Activated naive CD4-positive, alpha-beta T cell treated with anti-CD3 and anti-CD28 coated beads, Interleukin-2, amount 10 ng/mL, durations not matched to agents 7 days and 5 days (primary cell): ENCODE measurements at regions not wholly inside any gene's neighbourhood (a gene's known extent, or its start where the extent isn't known, plus 50 kb on each side); places are given as distances from the start of the nearest gene placed in this dataset.

ENCODE experiments used
- CTCF ChIA-PET: fragments of 350-600 bp; sonication (Branson Sonifier 250); formaldehyde crosslinking; loops from one replicate; lab custom pipeline; 2021; ENCODE audit warnings: antibody characterized with exemption; lab: Charles Lee
- DNase-seq: peaks from one replicate; pipeline ENCODE4 v3.0.0-alpha.2; 2020
- H3K27ac Mint-ChIP-seq: one replicate; pipeline ENCODE4 v1.8.0; 2021; ENCODE audit warnings: mild to moderate bottlenecking, moderate library complexity, mixed read lengths
- H3K27me3 Mint-ChIP-seq: one replicate; pipeline ENCODE4 v1.8.0; 2021; ENCODE audit warnings: mild to moderate bottlenecking, mixed read lengths
- H3K36me3 Mint-ChIP-seq: one replicate; pipeline ENCODE4 v1.8.0; 2021; ENCODE audit warnings: mixed read lengths
- H3K4me1 Mint-ChIP-seq: one replicate; pipeline ENCODE4 v1.8.0; 2021; ENCODE audit warnings: mixed read lengths
- H3K4me3 Mint-ChIP-seq: one replicate; pipeline ENCODE4 v1.8.0; 2021; ENCODE audit warnings: mild to moderate bottlenecking, moderate library complexity, mixed read lengths
- H3K9me3 Mint-ChIP-seq: one replicate; pipeline ENCODE4 v1.8.0; 2021; ENCODE audit warnings: mixed read lengths

DNA sequence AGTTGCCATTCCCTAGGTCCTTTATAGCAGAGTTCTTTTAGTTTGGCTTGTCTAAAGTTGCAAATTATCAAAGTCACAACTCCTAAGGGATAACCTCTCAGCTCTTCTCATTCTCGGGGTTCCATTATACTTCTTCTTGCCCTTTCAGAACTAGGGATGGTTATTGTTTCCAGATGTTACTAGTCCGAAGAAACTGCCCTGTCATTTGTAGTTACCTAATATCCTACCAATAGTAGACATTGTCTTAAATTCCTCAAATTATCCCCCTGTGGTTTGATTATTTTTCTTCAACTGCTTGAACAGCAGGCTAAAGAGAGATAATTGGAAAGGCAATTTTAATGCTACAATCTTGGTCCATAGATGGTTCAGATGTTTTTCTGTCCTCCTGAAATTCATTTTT lies 709.8 kb downstream of the KCTD16 start:
- Mint-ChIP-seq H3K27ac (no peak overlapping the region), H3K9me3 (peaks cover 4% of the 10 kb centered on the region), H3K4me3 (no peak overlapping the region), H3K27me3 (no peaks in the 10 kb centered on the region), H3K36me3 (no peaks in the 10 kb centered on the region), H3K4me1 (no peaks in the 10 kb centered on the region)
- CTCF ChIA-PET: no interaction called here
- DNase-seq: no peak

DNA sequence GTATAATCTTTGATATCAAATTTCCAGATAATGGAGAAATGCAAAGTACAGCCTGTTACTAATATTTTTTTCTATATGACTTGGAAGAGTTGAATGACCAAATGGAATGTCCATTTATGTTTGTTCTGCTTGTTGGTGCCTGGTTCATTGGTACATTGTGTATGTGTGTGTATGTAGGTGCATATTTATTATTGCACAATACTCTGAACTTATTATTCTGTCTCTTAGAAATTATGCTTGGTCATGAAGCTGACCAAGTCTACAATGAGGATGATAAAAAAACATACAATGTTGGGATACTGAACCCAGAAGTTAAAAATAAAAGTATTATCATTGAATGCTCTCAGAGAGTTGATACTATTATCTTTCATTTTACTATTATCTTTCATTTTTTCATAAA lies 706.3 kb downstream of the KCTD16 start:
- Mint-ChIP-seq H3K9me3 (peaks cover 2% of the 10 kb centered on the region), H3K27ac (no peak overlapping the region), H3K4me3 (no peak overlapping the region), H3K27me3 (no peaks in the 10 kb centered on the region), H3K4me1 (no peaks in the 10 kb centered on the region), H3K36me3 (no peaks in the 10 kb centered on the region)
- no peak for DNase-seq
- CTCF ChIA-PET: no interaction called here

DNA sequence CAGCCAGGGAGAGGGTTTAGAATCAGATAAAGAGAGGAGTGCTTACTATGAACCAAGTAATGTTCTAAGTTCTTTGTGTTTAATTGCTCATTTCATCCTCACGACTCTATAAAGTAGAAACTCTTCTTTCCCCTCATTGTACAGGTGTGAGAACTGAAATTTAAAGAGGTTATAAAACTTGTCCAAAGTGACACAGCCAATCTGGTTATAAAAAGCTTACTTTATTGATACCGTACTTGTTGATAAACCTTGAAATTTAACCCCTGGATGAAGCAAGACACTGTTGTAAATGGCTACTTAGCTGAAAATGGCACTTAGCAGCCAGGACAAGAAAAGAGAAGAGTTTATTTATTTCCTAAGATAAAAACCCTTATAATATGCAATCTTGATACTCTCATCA lies 702.4 kb downstream of the KCTD16 start:
- Mint-ChIP-seq H3K27me3 (no peaks in the 10 kb centered on the region), H3K27ac (no peak overlapping the region), H3K36me3 (no peaks in the 10 kb centered on the region), H3K4me1 (no peaks in the 10 kb centered on the region), H3K4me3 (no peak overlapping the region), H3K9me3 (peaks cover 4% of the 10 kb centered on the region)
- CTCF ChIA-PET: no interaction called here
- no peak for DNase-seq

DNA sequence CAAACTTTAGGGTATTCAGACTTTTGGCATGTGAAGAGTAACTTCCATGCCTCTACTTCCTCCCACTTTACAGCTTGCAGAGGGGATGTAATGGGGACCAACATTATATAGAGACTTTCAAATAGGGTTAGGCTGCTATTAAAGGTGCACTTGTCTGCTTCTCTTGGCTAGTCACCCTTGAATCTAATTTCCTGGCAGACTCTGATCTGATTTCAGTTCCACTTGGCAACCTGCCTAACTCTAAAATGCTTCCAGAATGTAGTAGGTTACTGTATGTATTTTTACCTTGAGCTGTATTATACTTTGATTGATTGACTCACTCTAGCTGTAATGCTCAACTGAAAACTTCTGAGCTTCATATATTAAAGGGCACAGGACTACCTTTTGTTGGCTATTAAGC lies 693.4 kb downstream of the KCTD16 start:
- CTCF ChIA-PET: no interaction called here

DNA sequence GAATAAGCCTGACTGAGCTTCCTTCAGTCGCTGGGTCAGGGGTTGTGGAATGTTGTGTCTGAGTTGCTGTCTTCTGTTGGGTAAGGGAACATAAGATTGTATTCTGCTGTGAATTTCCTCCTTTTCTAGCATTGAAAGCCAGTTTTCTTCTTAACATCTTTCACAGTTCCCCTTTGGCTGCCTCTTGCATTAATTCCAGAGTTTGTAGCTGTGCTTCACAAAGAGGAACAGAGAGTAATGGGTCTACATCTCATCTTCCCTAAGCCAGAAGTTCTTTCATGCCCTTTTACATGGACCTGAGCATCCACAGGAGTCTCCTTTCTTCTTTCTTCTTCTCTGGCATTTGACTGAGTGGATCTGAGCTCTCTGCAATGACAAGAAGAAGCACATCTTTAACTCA lies 686.8 kb downstream of the KCTD16 start:
- Mint-ChIP-seq H3K9me3 (no peaks in the 10 kb centered on the region), H3K27ac (no peak overlapping the region), H3K4me3 (no peak overlapping the region), H3K4me1 (no peaks in the 10 kb centered on the region), H3K36me3 (no peaks in the 10 kb centered on the region), H3K27me3 (no peaks in the 10 kb centered on the region)
- CTCF ChIA-PET: no interaction called here
- no peak for DNase-seq

More for the DNA sequence above, 693.4 kb downstream of the KCTD16 start:
- no peaks in the 10 kb centered on the region for H3K36me3 Mint-ChIP-seq
- H3K4me1 Mint-ChIP-seq: no peaks in the 10 kb centered on the region
- no peak for DNase-seq
- H3K27me3 Mint-ChIP-seq: no peaks in the 10 kb centered on the region
- H3K27ac Mint-ChIP-seq: no peak overlapping the region
- no peak overlapping the region for H3K4me3 Mint-ChIP-seq
- H3K9me3 Mint-ChIP-seq: peaks cover 10% of the 10 kb centered on the region

DNA sequence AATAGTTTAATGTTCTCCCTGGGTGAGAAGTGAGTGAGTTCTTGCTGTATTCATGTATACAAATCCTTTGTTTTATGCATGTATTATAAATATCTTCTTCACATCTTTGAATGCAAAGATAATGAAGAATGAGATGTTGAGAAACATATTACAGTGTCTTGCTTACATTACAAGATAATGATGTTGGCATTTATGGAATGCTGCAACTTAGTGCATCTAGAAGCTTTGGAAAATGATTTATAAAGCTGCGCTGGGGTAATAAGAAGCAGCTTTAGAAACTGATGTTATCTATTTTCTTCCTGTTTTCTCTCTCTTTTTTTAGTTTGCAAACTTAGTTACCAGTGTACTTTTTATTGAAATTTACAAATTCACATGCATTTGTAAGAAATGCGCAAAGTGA lies 673.4 kb downstream of the KCTD16 start:
- CTCF ChIA-PET: no interaction called here
- Mint-ChIP-seq H3K36me3 (no peaks in the 10 kb centered on the region), H3K4me3 (no peak overlapping the region), H3K27ac (no peak overlapping the region), H3K4me1 (no peaks in the 10 kb centered on the region), H3K27me3 (no peaks in the 10 kb centered on the region), H3K9me3 (peaks cover 19% of the 10 kb centered on the region)
- DNase-seq: no peak

DNA sequence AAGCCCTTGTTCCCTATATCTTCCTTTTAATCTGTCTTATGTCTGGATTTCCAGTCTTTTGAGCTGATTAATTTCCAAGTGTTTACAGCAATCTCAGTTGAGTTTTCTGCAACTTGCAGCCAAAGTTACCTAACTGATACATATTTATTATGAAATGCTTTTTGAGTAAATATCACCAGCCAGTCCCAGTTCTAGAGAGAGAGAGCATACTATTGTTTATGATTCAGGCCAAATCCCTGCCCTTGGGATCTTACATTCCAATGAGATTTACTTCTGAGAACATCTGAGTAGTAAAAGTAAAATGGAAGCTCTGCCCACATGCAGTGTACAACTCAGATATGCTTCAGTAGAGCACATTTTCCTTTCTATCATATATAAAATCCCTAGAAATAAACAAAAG lies 661.7 kb downstream of the KCTD16 start:
- Mint-ChIP-seq H3K4me1 (no peaks in the 10 kb centered on the region), H3K27ac (no peak overlapping the region), H3K36me3 (no peaks in the 10 kb centered on the region), H3K27me3 (no peaks in the 10 kb centered on the region), H3K9me3 (peaks cover 6% of the 10 kb centered on the region), H3K4me3 (no peak overlapping the region)
- CTCF ChIA-PET: no interaction called here
- DNase-seq: no peak

DNA sequence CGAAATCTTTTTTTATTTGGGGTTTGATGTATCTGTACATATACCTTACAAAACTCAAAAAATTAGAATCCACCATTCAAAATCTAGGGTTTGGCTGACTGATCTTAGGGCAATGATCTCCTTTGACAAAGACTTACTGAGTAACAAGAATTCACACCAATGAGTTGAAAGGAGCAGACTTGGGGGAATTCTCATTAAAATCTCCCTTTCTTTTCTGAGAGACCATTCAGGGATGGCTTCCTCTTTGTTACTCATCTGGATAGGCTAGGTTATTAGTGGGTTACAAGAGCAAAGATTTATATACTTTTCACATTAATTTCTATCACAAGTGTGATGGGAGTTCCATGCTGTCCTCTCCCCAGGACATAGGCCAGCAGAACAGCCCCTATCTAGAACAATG lies 661.0 kb downstream of the KCTD16 start:
- no peak for DNase-seq
- H3K36me3 Mint-ChIP-seq: no peaks in the 10 kb centered on the region
- no peaks in the 10 kb centered on the region for H3K4me1 Mint-ChIP-seq
- H3K9me3 Mint-ChIP-seq: peaks cover 6% of the 10 kb centered on the region
- CTCF ChIA-PET: no interaction called here
- H3K27me3 Mint-ChIP-seq: no peaks in the 10 kb centered on the region
- H3K27ac Mint-ChIP-seq: no peak overlapping the region
- no peak overlapping the region for H3K4me3 Mint-ChIP-seq

DNA sequence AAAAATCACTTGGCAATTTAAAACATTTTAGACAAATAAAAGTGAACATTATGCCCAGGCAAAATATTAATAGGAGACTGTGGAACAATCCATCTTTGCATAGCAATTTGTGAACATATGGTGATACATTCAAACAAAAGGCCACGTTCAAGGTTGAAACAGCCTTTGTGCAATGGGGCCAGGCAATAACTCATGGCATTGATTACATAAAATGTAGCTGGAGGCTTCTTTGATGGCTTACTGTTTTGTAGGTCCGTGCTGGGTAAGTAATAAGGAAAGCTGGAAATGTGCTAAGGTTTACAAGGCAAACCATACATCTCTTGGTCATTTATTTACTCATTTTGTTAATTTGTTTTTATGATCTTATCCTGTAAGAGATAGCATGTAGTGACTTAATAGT lies 651.8 kb downstream of the KCTD16 start:
- DNase-seq: no peak
- Mint-ChIP-seq H3K9me3 (peaks cover 4% of the 10 kb centered on the region), H3K4me3 (no peak overlapping the region), H3K4me1 (no peaks in the 10 kb centered on the region), H3K27me3 (no peaks in the 10 kb centered on the region), H3K36me3 (no peaks in the 10 kb centered on the region), H3K27ac (no peak overlapping the region)
- CTCF ChIA-PET: no interaction called here

DNA sequence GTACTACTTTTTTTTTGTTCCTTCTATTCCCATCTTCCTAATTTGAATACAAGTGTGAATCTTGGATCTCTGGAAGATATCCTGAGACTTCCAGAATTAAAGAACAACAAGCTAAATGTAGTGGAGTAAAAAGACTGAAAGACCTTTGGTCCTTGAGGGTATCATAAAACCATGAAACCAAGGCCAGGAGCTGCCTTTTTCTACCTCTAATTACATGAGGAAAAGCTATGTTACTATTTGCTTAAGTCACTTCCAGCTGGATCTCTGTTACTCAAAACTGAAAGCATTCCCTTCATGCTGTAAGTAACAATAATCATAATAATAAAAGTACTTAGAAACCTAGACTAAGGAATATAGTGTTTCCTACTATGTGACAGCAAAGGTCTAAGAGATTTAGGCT lies 649.6 kb downstream of the KCTD16 start:
- no peaks in the 10 kb centered on the region for H3K27me3 Mint-ChIP-seq
- peaks cover 6% of the 10 kb centered on the region for H3K9me3 Mint-ChIP-seq
- no peaks in the 10 kb centered on the region for H3K36me3 Mint-ChIP-seq
- CTCF ChIA-PET: no interaction called here
- no peak for DNase-seq
- no peak overlapping the region for H3K4me3 Mint-ChIP-seq
- no peak overlapping the region for H3K27ac Mint-ChIP-seq
- H3K4me1 Mint-ChIP-seq: no peaks in the 10 kb centered on the region

DNA sequence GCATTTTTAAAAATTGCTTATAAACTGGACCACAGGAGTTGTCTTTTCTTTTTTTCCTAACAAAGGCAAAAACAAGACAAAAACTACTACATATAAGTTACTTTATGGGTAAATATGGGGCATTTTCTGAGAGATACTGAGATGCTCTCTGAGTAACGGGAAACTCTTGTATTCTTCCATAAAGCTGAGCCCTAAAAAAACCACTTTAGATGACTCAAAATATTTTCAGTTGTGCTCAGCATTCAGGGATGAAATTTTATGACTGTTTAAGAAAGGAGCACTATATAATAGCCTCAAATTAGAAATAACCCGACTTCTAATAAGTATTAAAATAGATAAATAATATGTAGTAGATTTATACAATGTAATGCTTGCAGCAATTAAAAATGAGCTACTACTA lies 644.5 kb downstream of the KCTD16 start:
- DNase-seq: no peak
- no peaks in the 10 kb centered on the region for H3K36me3 Mint-ChIP-seq
- no peak overlapping the region for H3K27ac Mint-ChIP-seq
- no peak overlapping the region for H3K4me3 Mint-ChIP-seq
- CTCF ChIA-PET: no interaction called here
- H3K27me3 Mint-ChIP-seq: no peaks in the 10 kb centered on the region
- peaks cover 5% of the 10 kb centered on the region for H3K9me3 Mint-ChIP-seq
- no peaks in the 10 kb centered on the region for H3K4me1 Mint-ChIP-seq

DNA sequence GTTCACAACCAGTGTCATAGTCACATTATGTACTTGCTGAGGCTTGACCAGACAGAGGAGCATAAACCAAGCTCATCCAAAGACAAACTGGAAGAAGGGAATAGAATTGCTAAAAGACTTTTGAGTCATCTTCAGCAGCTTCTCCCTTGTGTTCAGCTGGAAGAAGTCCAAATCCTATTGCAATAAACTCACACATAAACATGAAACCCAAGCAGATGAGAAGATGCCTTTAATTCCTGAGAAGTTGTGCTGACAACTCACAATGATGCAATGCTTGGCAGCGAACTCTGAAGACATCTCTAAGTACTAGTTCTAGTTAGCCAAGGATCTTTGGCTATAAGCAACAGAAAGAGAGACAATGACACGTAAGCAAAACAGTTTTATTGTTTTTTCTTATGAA lies 642.1 kb downstream of the KCTD16 start:
- CTCF ChIA-PET: no interaction called here
- DNase-seq: no peak
- Mint-ChIP-seq H3K4me1 (no peaks in the 10 kb centered on the region), H3K36me3 (no peaks in the 10 kb centered on the region), H3K4me3 (no peak overlapping the region), H3K27me3 (no peaks in the 10 kb centered on the region), H3K9me3 (peaks cover 10% of the 10 kb centered on the region), H3K27ac (no peak overlapping the region)

DNA sequence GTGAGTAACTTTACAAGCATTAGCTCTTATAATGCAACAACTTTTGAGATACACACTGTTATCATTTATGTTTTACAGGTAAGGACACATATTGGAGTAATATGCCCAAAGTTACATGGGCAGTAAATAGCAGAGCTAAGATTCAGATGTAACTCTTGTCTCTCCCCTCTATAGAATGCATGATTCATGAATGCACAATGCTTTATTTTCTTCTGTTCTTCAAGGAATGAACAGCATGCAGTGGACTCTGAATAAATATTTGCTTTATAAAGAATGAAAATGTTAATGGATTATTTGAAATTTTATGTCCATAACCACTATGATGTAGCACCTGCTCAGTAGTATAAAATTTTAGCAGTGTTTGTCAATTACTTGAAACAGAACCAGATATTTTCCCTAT lies 629.5 kb downstream of the KCTD16 start:
- Mint-ChIP-seq H3K4me3 (no peak overlapping the region), H3K27me3 (no peaks in the 10 kb centered on the region)
- CTCF ChIA-PET: no interaction called here

DNA sequence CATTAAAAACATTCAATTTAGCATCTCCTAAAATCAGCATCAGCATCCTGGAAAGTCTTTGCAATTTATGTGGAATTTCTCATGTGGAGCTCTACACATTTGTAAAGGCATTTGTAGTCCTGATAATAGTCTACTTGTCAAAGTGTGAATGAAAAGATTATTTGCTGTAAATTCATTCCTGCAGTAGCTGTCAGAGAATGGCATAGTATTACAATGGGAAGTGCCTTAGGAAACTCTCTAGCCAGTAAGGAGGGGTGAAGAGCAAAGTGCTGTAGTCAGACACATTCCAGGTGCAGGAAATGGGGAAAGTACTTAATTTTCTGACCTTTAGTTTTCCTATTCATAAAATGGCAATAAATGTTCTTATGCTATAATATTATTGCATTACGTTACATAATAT lies 627.9 kb downstream of the KCTD16 start:
- CTCF ChIA-PET: no interaction called here
- no peak for DNase-seq
- Mint-ChIP-seq H3K9me3 (no peaks in the 10 kb centered on the region), H3K4me1 (no peaks in the 10 kb centered on the region), H3K27ac (no peak overlapping the region), H3K27me3 (no peaks in the 10 kb centered on the region), H3K4me3 (no peak overlapping the region), H3K36me3 (no peaks in the 10 kb centered on the region)

More for the DNA sequence above, 629.5 kb downstream of the KCTD16 start:
- no peak for DNase-seq
- H3K27ac Mint-ChIP-seq: no peak overlapping the region
- no peaks in the 10 kb centered on the region for H3K36me3 Mint-ChIP-seq
- no peaks in the 10 kb centered on the region for H3K9me3 Mint-ChIP-seq
- H3K4me1 Mint-ChIP-seq: no peaks in the 10 kb centered on the region

DNA sequence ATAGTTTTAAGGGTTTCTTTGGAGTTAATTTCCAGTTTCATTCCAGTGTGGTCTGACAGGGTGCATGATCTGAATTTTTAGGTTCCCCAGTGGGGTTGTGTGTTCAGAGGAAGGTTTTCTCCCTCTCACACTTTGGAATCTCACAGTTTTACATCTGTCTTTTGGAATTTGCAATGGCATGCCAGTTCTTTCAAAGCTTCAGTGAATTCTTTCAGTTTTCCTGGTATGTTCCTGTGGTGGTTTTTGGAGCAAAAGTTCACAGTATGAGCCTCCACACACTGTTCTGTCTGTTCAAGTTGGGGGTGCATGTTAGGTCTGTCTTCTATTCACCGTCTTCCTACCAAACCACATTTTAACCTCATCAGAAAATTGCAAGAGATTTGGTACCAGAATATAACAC lies 624.2 kb downstream of the KCTD16 start:
- CTCF ChIA-PET: no interaction called here
- Mint-ChIP-seq H3K4me3 (no peak overlapping the region), H3K27me3 (no peaks in the 10 kb centered on the region), H3K27ac (no peak overlapping the region), H3K9me3 (peaks cover 4% of the 10 kb centered on the region), H3K36me3 (no peaks in the 10 kb centered on the region), H3K4me1 (no peaks in the 10 kb centered on the region)
- DNase-seq: no peak

DNA sequence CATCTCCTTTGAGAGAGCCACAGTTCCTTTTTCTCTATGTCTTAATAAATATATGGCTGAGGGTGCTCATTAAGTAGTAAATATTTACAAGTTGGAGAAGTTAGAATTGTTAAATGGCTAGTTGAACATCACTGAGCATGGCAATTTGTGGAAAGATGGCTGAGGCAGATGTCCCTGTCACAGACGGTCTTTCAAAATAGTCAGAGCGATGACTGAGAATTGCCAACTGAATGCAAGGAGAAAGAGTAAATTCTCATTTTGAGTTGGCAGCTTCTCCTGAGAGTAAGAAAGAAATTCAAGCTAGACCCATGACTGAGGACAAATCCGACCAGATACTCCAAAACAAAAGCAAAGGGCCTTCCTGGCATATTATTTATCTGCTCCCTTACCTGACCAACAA lies 617.9 kb downstream of the KCTD16 start:
- Mint-ChIP-seq H3K4me3 (no peak overlapping the region), H3K36me3 (no peaks in the 10 kb centered on the region), H3K27me3 (no peaks in the 10 kb centered on the region), H3K4me1 (no peaks in the 10 kb centered on the region), H3K27ac (no peak overlapping the region), H3K9me3 (peaks cover 9% of the 10 kb centered on the region)
- CTCF ChIA-PET: interaction anchor here (0.7 kb wide), 1 partner anchor 182 kb away, joined by 3 read pairs; no protein-coding TSS in a partner anchor
- no peak for DNase-seq
